Activated T-cell treated with anti-CD3 and anti-CD28 coated beads, Interleukin-2, amount 50 U/mL, for 24 hours (primary cell): ENCODE measurements at regions not wholly inside any gene's neighbourhood (a gene's known extent, or its start where the extent isn't known, plus 50 kb on each side); places are given as distances from the start of the nearest gene placed in this dataset.

Source experiments
- DNase-seq: peaks from one replicate; pipeline ENCODE4 v3.0.0-alpha.2; 2020
- H3K27ac Mint-ChIP-seq: 2 replicates; pipeline ENCODE4 v1.8.0; 2020; ENCODE audit warnings: mild to moderate bottlenecking, mixed read lengths
- H3K27me3 Mint-ChIP-seq: 2 replicates; pipeline ENCODE4 v1.8.0; 2020; ENCODE audit warnings: mixed read lengths
- H3K36me3 Mint-ChIP-seq: 2 replicates; pipeline ENCODE4 v1.8.0; 2020; ENCODE audit warnings: low read depth, mixed read lengths
- H3K4me1 Mint-ChIP-seq: 2 replicates; pipeline ENCODE4 v1.8.0; 2020; ENCODE audit warnings: low read depth, mixed read lengths
- H3K4me3 Mint-ChIP-seq: 2 replicates; pipeline ENCODE4 v1.8.0; 2020; ENCODE audit warnings: mild to moderate bottlenecking, moderate library complexity, mixed read lengths
- H3K9me3 Mint-ChIP-seq: 2 replicates; pipeline ENCODE4 v1.8.0; 2020; ENCODE audit warnings: mixed read lengths

DNA sequence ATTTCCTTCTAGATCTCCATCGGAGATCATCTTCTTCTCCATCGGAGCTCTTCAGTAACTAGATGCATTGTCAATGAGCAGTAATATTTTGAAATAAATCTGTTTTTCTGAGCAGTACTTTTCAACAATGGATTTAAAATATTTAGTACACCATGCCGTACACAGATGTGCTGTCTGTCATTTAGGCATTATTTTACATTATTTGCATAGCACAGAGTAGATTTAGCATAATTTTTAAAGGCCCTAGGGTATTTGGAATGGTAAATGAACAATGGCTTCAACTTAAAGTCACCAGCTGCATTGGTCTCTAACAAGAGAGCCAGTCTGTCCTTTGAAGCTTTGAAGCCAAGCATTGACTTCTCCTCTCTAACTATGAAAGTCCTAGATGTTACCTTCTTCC lies 95.4 kb upstream of the ANKFN1 start:
- peaks cover 8% of the 10 kb centered on the region for H3K27me3 Mint-ChIP-seq
- no peaks in the 10 kb centered on the region for H3K36me3 Mint-ChIP-seq
- no peak overlapping the region for H3K27ac Mint-ChIP-seq
- DNase-seq = no peak
- no peak overlapping the region for H3K4me3 Mint-ChIP-seq
- H3K4me1 Mint-ChIP-seq = no peaks in the 10 kb centered on the region
- peaks cover 14% of the 10 kb centered on the region for H3K9me3 Mint-ChIP-seq

GRCh38 chr17:56064506-56064905 lies 88.8 kb upstream of the ANKFN1 start:
- Mint-ChIP-seq H3K4me1 (no peaks in the 10 kb centered on the region), H3K4me3 (no peak overlapping the region), H3K27ac (no peak overlapping the region), H3K27me3 (no peaks in the 10 kb centered on the region), H3K36me3 (no peaks in the 10 kb centered on the region), H3K9me3 (peaks cover 20% of the 10 kb centered on the region)
- no peak for DNase-seq

DNA sequence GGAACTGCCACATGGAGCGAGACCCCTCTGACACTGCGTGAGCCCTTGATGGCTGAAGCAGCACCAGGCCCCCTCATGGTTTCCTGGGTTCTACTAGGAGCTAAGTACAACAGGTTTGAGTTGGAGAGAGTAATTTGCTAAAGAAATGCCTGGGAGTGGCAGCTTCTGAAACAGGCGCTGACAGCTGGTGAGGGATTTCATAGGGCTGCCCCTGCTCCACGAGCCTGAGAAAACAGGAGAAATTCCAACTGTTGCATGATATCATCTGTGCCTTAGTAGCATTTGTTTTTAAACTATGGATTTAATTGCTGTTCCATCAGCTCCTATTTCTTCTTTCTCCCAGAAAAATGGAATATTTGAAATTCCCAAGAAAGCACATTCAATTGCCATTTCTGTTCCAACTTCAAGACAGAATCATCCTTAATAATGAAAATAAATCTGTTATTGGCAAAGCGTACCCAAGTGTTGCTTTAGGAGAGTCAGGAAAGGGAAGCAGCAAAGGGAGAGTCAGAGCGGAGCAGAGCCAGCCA lies 78.8 kb upstream of the ANKFN1 start:
- no peak overlapping the region for H3K4me3 Mint-ChIP-seq
- H3K27me3 Mint-ChIP-seq = no peaks in the 10 kb centered on the region
- no peaks in the 10 kb centered on the region for H3K9me3 Mint-ChIP-seq
- no peak for DNase-seq
- H3K4me1 Mint-ChIP-seq = no peaks in the 10 kb centered on the region
- H3K36me3 Mint-ChIP-seq = no peaks in the 10 kb centered on the region
- H3K27ac Mint-ChIP-seq = no peak overlapping the region

GRCh38 chr17:56076980-56077379 lies 76.3 kb upstream of the ANKFN1 start:
- H3K27me3 Mint-ChIP-seq = peaks cover 5% of the 10 kb centered on the region
- no peaks in the 10 kb centered on the region for H3K4me1 Mint-ChIP-seq
- H3K27ac Mint-ChIP-seq = no peak overlapping the region
- no peak for DNase-seq
- H3K9me3 Mint-ChIP-seq = no peaks in the 10 kb centered on the region
- no peaks in the 10 kb centered on the region for H3K36me3 Mint-ChIP-seq
- H3K4me3 Mint-ChIP-seq = no peak overlapping the region

DNA sequence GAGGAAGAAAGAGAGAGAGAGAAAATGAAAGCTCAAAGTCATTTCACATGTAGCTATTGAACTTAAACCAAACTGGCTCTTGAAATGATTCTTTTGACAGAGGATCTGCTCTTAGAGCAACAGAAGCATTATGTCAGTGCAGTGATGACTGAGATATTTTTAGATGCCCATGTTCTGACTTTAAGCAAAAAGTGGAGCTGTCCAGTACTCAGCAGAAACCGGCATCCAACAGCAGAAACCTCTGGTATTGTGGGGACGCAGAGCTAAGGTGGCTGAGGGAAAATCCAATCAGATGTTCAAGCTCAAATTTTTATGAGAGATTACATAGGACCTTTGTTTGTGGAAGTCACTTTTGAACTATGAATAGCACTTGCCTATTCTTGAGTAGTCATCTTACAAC lies 69.8 kb upstream of the ANKFN1 start:
- DNase-seq = no peak
- Mint-ChIP-seq H3K27ac (no peak overlapping the region), H3K27me3 (peaks cover 7% of the 10 kb centered on the region), H3K9me3 (peaks cover 2% of the 10 kb centered on the region), H3K36me3 (no peaks in the 10 kb centered on the region), H3K4me1 (no peaks in the 10 kb centered on the region), H3K4me3 (no peak overlapping the region)

DNA sequence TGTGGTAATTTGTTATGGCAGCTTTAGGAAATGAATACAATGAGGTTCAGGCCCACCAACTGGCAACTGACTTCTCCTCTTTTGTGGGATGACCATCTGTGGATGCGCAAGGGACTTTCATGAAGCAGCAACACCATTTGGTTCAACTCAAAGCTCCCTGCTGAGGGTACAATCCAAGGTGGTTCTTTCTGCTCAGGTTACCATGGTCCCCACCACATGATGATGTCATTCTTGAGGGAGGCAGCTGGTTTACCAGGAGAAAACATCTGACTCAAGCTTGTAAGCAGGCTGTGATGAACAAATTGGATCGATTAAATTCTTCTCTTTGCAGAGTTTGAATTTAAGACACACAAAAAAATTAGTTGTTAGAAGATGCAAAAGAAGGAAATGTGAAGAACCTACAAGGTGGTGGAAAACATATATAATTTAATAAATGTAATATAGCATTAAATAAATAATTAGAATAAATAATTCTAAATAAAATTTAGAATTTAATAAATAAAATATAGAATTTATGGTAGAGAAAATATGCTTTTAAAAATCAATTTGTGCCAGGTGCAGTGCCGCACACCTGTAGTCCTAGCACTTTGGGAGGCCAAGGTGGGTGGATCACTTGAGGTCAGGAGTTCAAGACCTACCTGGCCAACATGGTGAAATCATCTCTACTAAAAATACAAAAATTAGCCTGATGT lies 67.6 kb upstream of the ANKFN1 start:
- H3K9me3 Mint-ChIP-seq = peaks cover 2% of the 10 kb centered on the region
- no peak overlapping the region for H3K4me3 Mint-ChIP-seq
- DNase-seq = no peak
- H3K27ac Mint-ChIP-seq = no peak overlapping the region
- no peaks in the 10 kb centered on the region for H3K4me1 Mint-ChIP-seq
- H3K36me3 Mint-ChIP-seq = no peaks in the 10 kb centered on the region
- H3K27me3 Mint-ChIP-seq = peaks cover 7% of the 10 kb centered on the region

- Mint-ChIP-seq H3K27me3 (peaks cover under 1% of the 10 kb centered on the region), H3K9me3 (peaks cover 2% of the 10 kb centered on the region), H3K4me3 (no peak overlapping the region), H3K27ac (no peak overlapping the region), H3K4me1 (no peaks in the 10 kb centered on the region), H3K36me3 (no peaks in the 10 kb centered on the region)
- DNase-seq = no peak
Observed at GRCh38 chr17:56087199-56087598, 66.1 kb upstream of the ANKFN1 start.

DNA sequence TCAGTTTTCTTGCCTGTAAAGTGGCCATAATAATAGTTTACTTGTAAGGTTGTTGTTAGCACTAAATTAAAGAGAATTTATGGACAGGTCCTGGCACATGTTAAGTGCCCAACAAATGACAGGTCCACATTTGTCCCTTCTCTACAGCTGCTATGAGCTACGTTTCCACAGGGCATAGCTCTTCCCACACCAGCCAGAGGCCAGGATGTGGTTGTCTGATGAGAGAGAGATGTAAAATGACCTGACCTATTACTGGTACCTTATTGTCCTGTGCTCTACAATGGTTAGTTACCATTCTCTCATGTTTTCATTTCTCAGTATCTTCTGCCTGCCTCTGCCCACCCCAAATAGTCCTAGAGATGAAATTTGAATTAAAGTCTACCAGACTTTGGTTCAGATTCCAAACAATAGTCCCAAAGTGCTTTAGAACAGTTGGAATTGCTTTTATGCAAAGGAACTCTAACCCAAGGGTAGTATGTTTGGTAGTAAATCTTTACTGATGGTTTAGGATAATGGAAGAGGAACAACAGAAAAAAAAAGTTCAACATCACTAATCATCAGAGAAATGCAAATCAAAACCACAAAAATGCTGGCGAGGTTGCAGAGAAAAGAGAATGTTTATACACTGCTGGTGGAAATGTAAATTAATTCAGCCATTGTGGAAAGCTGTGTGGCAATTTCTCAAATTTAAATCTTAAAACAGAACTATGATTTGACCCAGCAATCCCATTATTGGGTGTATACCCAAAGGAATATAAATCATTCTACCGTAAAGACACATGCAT lies 57.1 kb upstream of the ANKFN1 start:
- DNase-seq = no peak
- H3K4me1 Mint-ChIP-seq = no peaks in the 10 kb centered on the region
- H3K36me3 Mint-ChIP-seq = no peaks in the 10 kb centered on the region
- peaks cover 12% of the 10 kb centered on the region for H3K27me3 Mint-ChIP-seq
- H3K4me3 Mint-ChIP-seq = no peak overlapping the region
- no peaks in the 10 kb centered on the region for H3K9me3 Mint-ChIP-seq
- H3K27ac Mint-ChIP-seq = no peak overlapping the region

- Mint-ChIP-seq H3K4me3 (no peak overlapping the region), H3K9me3 (no peaks in the 10 kb centered on the region), H3K27ac (no peak overlapping the region), H3K4me1 (no peaks in the 10 kb centered on the region), H3K36me3 (no peaks in the 10 kb centered on the region), H3K27me3 (peaks cover 8% of the 10 kb centered on the region)
- DNase-seq = no peak
Observed at GRCh38 chr17:56098746-56099145, 54.5 kb upstream of the ANKFN1 start.

- no peak overlapping the region for H3K4me3 Mint-ChIP-seq
- no peaks in the 10 kb centered on the region for H3K36me3 Mint-ChIP-seq
- no peak overlapping the region for H3K27ac Mint-ChIP-seq
- no peaks in the 10 kb centered on the region for H3K9me3 Mint-ChIP-seq
- peaks cover 4% of the 10 kb centered on the region for H3K27me3 Mint-ChIP-seq
- DNase-seq = no peak
- H3K4me1 Mint-ChIP-seq = no peaks in the 10 kb centered on the region
Observed at GRCh38 chr17:56099649-56100048, 53.6 kb upstream of the ANKFN1 start.
